ENCODE measurements at regions not wholly inside any gene's neighbourhood (a gene's known extent, or its start where the extent isn't known, plus 50 kb on each side); places are given as distances from the start of the nearest gene placed in this dataset.

GRCh38 chr21:34022627-34023335, 50.6 kb upstream of the MRPS6 start:
- TF ChIP-seq CTCF (IDR thresholded peaks at IDR 0.05; ENCODE audit: insufficient read depth, low read depth, low read length, missing control alignments), result no peak
- peak; percentile 66 for DNase-seq (ENCODE audit: low read depth)
- no peak overlapping the region for H3K4me3 ChIP-seq (ENCODE audit: low read depth, low read length)

- no peak for DNase-seq (ENCODE audit: low read depth)
- no peak overlapping the region for H3K4me3 ChIP-seq (ENCODE audit: low read depth, low read length)
- no peak for TF ChIP-seq CTCF (IDR thresholded peaks at IDR 0.05; ENCODE audit: insufficient read depth, low read depth, low read length, missing control alignments)
Observed at GRCh38 chr21:34021726-34022125, 51.7 kb upstream of the MRPS6 start.

GRCh38 chr21:34020983-34021553, 52.3 kb upstream of the MRPS6 start:
- DNase-seq (ENCODE audit: low read depth), result no peak
- H3K4me3 ChIP-seq (ENCODE audit: low read depth, low read length), result no peak overlapping the region
- TF ChIP-seq CTCF (IDR thresholded peaks at IDR 0.05; ENCODE audit: insufficient read depth, low read depth, low read length, missing control alignments), result no peak

- no peak overlapping the region for H3K4me3 ChIP-seq (ENCODE audit: low read depth, low read length)
- peak; percentile 87 for DNase-seq (ENCODE audit: low read depth)
- peak; percentile 5 for TF ChIP-seq CTCF (IDR thresholded peaks at IDR 0.05; ENCODE audit: insufficient read depth, low read depth, low read length, missing control alignments)
Observed at GRCh38 chr21:34020005-34020847, 53.2 kb upstream of the MRPS6 start.

GRCh38 chr21:34019402-34019801, 54.0 kb upstream of the MRPS6 start:
- no peak for TF ChIP-seq CTCF (IDR thresholded peaks at IDR 0.05; ENCODE audit: insufficient read depth, low read depth, low read length, missing control alignments)

GRCh38 chr21:34018910-34019309, 54.5 kb upstream of the MRPS6 start:
- TF ChIP-seq CTCF (IDR thresholded peaks at IDR 0.05; ENCODE audit: insufficient read depth, low read depth, low read length, missing control alignments), result no peak
- peak overlapping the region; percentile 47 for H3K4me3 ChIP-seq (ENCODE audit: low read depth, low read length)
- peak; percentile 79 for DNase-seq (ENCODE audit: low read depth)

More at GRCh38 chr21:34019402-34019801, 54.0 kb upstream of the MRPS6 start:
- peak; percentile 27 for DNase-seq (ENCODE audit: low read depth)
- H3K4me3 ChIP-seq (ENCODE audit: low read depth, low read length), result peak overlapping the region; percentile 21; the same call in 1 of the 2 replicates
